RPMI8226 (cell line): ENCODE measurements at regions not wholly inside any gene's neighbourhood (a gene's known extent, or its start where the extent isn't known, plus 50 kb on each side); places are given as distances from the start of the nearest gene placed in this dataset.
"Not testable (repeated sequence)": the region's sequence is repeated elsewhere in the genome, so short reads cannot be mapped to it uniquely, and the experiment has no call there.

Experiments
- DNase-seq: peaks from one replicate; pipeline ENCODE4 v3.0.0-alpha.2; 2015

GRCh38 chr15:87527416-87527815 lies 729.1 kb downstream of the NTRK3 start:
- DNase-seq = no peak

- no peak for DNase-seq
These were observed 733.0 kb downstream of the NTRK3 start for GRCh38 chr15:87523516-87523915.

DNA sequence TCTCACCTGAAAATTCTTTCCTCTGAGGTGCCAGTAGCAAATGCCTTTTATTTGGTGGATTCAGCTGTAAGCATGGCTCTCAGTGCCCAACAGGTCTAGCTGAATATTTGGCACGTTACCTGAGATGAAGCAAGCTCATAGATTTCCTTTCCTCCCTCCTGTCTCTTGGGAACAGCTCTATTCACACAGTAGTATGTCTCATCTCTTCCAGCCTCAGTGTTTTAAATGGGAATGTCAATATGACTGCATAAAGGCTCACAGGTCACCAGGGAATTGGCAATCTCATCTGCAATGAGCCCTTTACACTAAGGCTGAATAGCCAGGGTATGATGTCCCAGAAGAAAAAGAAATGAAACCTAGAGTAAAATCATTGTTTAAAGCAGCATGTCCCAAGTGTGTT lies 733.5 kb downstream of the NTRK3 start:
- no peak for DNase-seq

DNA sequence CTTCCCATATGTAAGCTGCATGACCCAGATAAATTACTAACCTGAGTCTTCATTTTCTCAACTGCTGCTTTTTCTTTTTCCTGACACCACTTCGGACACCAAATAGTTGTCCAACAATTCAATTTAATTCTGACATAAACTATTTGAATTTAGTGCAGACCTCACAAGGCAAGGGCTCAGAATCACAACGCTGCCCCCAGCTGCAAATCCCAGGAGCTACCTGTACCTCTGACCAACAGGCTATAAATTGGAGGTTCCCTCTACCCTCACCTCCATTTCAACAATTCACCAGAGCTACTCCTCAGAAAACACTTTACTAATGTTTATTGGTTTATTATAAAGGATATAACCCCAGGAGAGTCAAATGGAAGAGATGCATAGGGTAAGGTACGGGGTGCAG lies 737.6 kb downstream of the NTRK3 start:
- DNase-seq = no peak

GRCh38 chr15:87508086-87508485 lies 748.5 kb downstream of the NTRK3 start:
- DNase-seq = no peak

GRCh38 chr15:87502173-87502572 lies 754.4 kb downstream of the NTRK3 start:
- DNase-seq = no peak

- no peak for DNase-seq
These were observed 756.3 kb downstream of the NTRK3 start for GRCh38 chr15:87500240-87500639.

DNA sequence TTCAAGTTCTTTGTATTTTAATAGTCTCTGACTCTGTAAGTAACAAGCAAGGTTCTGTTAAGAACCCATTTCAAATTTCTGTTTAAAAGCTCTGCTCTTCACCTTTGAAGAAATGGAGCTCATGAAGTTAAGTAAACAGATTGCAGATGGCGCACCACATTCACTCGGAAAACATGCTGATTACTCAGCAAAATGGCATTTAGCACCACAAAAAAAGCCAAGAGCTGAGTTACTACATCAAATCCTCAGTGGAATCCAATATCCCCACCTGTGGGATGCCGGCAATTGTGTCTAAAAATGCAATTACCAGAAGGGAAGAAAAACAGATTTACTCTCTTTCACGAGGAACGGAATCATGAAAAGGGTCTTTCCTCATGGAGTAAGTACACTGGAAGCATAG lies 758.0 kb downstream of the NTRK3 start:
- no peak for DNase-seq

GRCh38 chr15:87496795-87497194 lies 759.7 kb downstream of the NTRK3 start:
- no peak for DNase-seq

DNA sequence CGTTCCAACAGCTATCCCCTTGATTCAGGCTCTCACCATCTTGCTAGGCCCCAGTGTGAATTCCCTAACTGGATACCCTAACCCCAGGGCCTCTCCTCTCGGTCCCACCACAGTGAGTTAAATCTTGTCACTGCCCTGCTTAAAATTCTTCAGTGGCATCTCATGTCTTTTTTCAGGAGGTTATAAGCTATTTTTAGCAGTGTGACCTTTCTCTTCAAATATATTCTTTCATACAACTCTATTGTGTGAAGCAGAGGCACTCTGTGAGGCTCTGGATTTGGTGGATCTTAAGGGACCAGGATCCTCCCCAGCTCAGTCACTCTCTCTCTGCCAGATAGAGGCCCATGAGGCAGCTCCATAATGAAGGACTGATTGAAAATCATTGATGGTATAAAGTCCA lies 760.4 kb downstream of the NTRK3 start:
- no peak for DNase-seq

DNA sequence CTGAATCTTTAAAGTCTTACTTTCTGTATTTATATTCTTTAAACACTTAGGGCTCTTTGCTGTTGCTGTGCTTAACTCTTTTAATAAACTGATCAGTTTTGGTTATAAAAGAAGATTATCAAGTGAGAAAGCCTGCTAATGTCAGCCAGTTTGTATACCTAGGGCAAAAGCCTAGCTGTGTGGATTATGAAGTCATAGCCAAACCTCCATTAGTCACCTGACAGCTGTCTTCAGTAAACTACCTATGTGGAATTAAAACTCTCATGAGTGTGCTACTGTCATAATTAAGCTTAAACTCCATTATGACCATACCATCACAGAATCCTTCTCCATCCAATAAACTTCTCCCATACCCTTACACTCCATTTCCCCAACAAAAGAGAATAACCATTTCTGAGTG lies 762.7 kb downstream of the NTRK3 start:
- no peak for DNase-seq

GRCh38 chr15:87492321-87492720 lies 764.2 kb downstream of the NTRK3 start:
- DNase-seq = no peak

DNA sequence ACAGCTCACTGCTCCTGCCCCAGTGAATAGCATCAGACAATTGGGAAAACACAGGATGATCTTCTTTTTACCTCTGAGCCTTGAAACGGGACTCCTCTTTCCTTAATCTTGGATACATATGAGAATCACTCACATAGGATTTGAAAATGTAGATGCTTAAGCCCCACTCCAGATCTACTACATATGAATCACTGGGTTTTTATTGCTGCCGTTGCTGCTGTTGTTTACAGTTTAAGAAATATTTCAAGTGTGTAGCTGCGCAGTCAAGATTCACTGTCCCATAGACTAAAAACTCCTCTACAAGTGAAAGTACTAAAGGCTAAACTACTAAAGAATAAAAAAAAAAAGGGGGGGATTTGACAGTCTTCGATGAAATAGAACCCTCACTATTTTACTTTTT lies 765.9 kb downstream of the NTRK3 start:
- DNase-seq = no peak

- DNase-seq = no peak
These were observed 766.5 kb downstream of the NTRK3 start for GRCh38 chr15:87489902-87490665.

GRCh38 chr15:87489456-87489855 lies 767.1 kb downstream of the NTRK3 start:
- no peak for DNase-seq

- DNase-seq = no peak
These were observed 769.1 kb downstream of the NTRK3 start for GRCh38 chr15:87487484-87487883.

DNA sequence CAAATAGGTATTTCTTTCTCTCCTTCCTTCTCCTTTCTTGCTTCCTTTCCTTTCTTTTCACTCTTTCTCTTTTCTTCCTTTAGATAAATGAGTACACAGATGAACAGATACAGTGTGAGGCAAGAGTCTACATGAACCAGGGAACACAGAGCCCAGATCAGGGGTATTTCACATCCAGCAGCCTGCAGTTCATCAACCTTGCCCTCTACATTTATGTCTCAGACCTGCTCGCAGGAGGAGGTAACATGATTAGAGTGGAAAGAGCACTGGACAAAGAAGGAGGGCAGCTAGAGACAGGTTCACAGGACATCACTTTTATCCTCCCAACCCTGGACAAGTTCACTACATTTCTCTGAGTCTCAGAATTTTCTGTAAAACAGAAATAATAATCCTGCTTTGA lies 773.1 kb downstream of the NTRK3 start:
- no peak for DNase-seq

GRCh38 chr15:87481126-87481525 lies 775.4 kb downstream of the NTRK3 start:
- no peak for DNase-seq

GRCh38 chr15:87478687-87479072 lies 777.9 kb downstream of the NTRK3 start:
- no peak for DNase-seq

- no peak for DNase-seq
These were observed 778.5 kb downstream of the NTRK3 start for GRCh38 chr15:87477737-87478686.

DNA sequence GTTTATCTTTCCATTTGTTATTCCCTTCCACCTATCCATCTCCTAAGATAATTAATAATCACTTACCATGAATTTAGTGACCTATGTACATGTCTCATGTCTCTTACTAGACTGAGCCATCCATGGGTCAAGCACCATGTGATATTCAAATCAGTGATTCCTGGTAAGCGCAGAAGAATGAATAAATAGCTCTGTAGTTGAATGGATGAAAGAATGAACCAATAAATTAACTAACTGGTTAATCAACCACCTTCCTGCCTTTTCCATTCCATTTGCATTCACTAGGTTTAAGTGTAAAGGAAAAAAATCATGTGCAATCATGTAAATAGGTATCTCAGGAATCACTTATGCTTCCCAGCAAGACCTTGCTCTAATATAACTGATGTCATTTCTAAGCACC lies 779.5 kb downstream of the NTRK3 start:
- DNase-seq = no peak

GRCh38 chr15:87470923-87471322 lies 785.6 kb downstream of the NTRK3 start:
- no peak for DNase-seq

DNA sequence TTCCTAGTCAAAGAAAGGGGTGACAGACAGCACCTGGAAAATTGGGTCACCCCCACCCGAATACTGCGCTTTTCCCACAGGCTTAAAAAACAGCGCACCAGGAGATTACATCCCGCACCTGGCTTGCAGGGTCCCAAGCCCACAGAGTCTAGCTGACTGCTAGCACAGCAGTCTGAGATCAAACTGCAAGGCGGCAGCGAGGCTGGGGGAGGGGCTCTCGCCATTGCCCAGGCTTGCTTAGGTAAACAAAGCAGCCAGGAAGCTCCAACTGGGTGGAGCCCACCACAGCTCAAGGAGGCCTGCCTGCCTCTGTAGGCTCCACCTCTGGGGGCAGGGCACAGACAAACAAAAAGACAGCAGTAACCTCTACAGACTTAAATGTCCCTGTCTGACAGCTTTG lies 792.6 kb downstream of the NTRK3 start:
- not testable (repeated sequence) for DNase-seq

- no peak for DNase-seq
These were observed 794.9 kb downstream of the NTRK3 start for GRCh38 chr15:87461631-87462030.
